ENCODE measurements at regions not wholly inside any gene's neighbourhood (a gene's known extent, or its start where the extent isn't known, plus 50 kb on each side); places are given as distances from the start of the nearest gene placed in this dataset.

GRCh38 chr4:18480928-18481327 is 459.4 kb upstream of the LCORL start:
- no peak for TF ChIP-seq CTCF (IDR thresholded peaks at IDR 0.05; ENCODE audit: control extremely low read depth, extremely low read depth, low read depth, missing control alignments)
- ChIA-PET POLR2A (no interaction called here), CTCF (no interaction called here)
- no peak for DNase-seq (ENCODE audit: extremely low spot score)

- no peak for DNase-seq (ENCODE audit: extremely low spot score)
- POLR2A ChIA-PET: no interaction called here
- TF ChIP-seq CTCF (IDR thresholded peaks at IDR 0.05; ENCODE audit: control extremely low read depth, extremely low read depth, low read depth, missing control alignments): no peak
- CTCF ChIA-PET: interaction anchor here (1.2 to 1.5 kb wide), 2 partner anchors 13 to 38 kb away, joined by 3 to 4 read pairs; no protein-coding TSS in a partner anchor
Observed at GRCh38 chr4:18480342-18480741, 458.8 kb upstream of the LCORL start.

- TF ChIP-seq CTCF (IDR thresholded peaks at IDR 0.05; ENCODE audit: control extremely low read depth, extremely low read depth, low read depth, missing control alignments): no peak
- CTCF ChIA-PET: interaction anchor here (1.2 to 1.5 kb wide), 2 partner anchors 13 to 38 kb away, joined by 3 to 4 read pairs; no protein-coding TSS in a partner anchor
- DNase-seq (ENCODE audit: extremely low spot score): no peak
- POLR2A ChIA-PET: no interaction called here
Observed at GRCh38 chr4:18479825-18480224, 458.3 kb upstream of the LCORL start.

GRCh38 chr4:18463987-18464559 is 442.5 kb upstream of the LCORL start:
- CTCF ChIA-PET: interaction anchor here (1.2 to 1.5 kb wide), 2 partner anchors 11 to 20 kb away, joined by 3 to 4 read pairs; no protein-coding TSS in a partner anchor
- POLR2A ChIA-PET: no interaction called here
- TF ChIP-seq CTCF (IDR thresholded peaks at IDR 0.05; ENCODE audit: control extremely low read depth, extremely low read depth, low read depth, missing control alignments): no peak
- no peak for DNase-seq (ENCODE audit: extremely low spot score)

- ChIA-PET POLR2A (no interaction called here), CTCF (no interaction called here)
- no peak for TF ChIP-seq CTCF (IDR thresholded peaks at IDR 0.05; ENCODE audit: control extremely low read depth, extremely low read depth, low read depth, missing control alignments)
- DNase-seq (ENCODE audit: extremely low spot score): no peak
Observed at GRCh38 chr4:18458465-18458864, 436.9 kb upstream of the LCORL start.

GRCh38 chr4:18454349-18454748 is 432.8 kb upstream of the LCORL start:
- DNase-seq (ENCODE audit: extremely low spot score): no peak
- TF ChIP-seq CTCF (IDR thresholded peaks at IDR 0.05; ENCODE audit: control extremely low read depth, extremely low read depth, low read depth, missing control alignments): no peak
- CTCF ChIA-PET: no interaction called here
- POLR2A ChIA-PET: no interaction called here

All from GM10248 (cell line).